ENCODE measurements at regions not wholly inside any gene's neighbourhood (a gene's known extent, or its start where the extent isn't known, plus 50 kb on each side); places are given as distances from the start of the nearest gene placed in this dataset.

DNA sequence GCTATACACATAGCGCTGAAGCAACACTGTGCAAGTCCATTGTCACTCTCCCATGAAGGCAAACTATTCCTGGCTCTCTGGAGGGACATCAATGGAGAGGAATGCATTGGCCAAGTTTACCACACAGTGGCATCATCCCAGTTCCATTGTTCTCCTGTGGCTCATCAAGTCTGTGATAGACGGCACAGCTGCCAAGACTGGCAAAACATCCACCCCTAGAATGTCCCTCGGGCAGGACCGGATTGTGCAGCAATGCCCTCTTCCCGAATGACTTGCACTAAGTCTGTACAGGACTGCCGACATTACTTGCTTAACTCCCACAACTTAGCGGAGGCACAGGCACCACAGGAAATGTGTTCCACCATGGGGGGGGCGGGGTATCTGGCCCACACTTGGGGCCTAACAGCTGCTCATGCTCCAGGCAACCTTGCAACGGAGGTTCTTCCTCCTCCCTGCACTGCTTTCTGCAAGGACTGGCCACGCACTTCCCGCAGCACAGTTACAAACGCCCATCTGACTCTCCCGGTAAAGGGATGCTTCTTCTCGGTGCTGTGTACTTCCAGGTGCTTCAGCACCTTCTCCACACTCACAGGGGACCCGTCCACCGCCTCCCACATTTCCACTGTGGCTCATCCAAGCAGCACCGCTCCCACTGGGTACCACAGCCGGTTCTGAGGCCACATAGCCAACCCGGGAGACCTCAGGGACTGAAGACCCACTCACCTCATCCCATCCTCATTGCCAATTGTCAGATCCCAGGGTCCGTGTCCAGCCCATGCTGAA lies 1309.6 kb upstream of the RAG2 start:
- H3K9me3 ChIP-seq (ENCODE audit: low read length): peaks cover 58% of the 10 kb centered on the region
- in situ Hi-C loops (cut with HindIII; ENCODE audit: extremely low pct_ligation_motif_present, low pct_unique_long_range_greater_than_20kb) (no loop called here), intact Hi-C loops (cut with micrococcal nuclease; ENCODE audit: unreplicated experiment) (no loop called here)
- ChIA-PET CTCF (ENCODE audit: low intra/inter-chr PET ratio, low total read pairs) (no interaction called here), POLR2A (no interaction called here)
- no peak for DNase-seq (ENCODE audit: low spot score)
- no peak overlapping the region for H3K9ac ChIP-seq (ENCODE audit: insufficient read depth, low read depth, low read length)
- H3K4me2 ChIP-seq (ENCODE audit: low read depth, low read length): no peak overlapping the region
- H3K36me3 ChIP-seq (replicated peaks in 1 of 2; ENCODE audit: control insufficient read depth in 1 of 2, insufficient read depth in 2 of 2, low read length in 2 of 2): no peaks in the 10 kb centered on the region
- no peaks in the 10 kb centered on the region; a peak in 1 of 5 replicates for H3K27me3 ChIP-seq (ENCODE audit: control insufficient read depth in 1 of 2, insufficient read depth in 2 of 2, low read length in 2 of 2)
- H3K4me1 ChIP-seq (ENCODE audit: insufficient read depth, low read length): no peaks in the 10 kb centered on the region
- H3K4me3 ChIP-seq (replicated peaks in 1 of 3; ENCODE audit: insufficient read depth in 1 of 3, low read depth in 2 of 3, low read length in 3 of 3): no peak overlapping the region
- TF ChIP-seq, protein P1, sequence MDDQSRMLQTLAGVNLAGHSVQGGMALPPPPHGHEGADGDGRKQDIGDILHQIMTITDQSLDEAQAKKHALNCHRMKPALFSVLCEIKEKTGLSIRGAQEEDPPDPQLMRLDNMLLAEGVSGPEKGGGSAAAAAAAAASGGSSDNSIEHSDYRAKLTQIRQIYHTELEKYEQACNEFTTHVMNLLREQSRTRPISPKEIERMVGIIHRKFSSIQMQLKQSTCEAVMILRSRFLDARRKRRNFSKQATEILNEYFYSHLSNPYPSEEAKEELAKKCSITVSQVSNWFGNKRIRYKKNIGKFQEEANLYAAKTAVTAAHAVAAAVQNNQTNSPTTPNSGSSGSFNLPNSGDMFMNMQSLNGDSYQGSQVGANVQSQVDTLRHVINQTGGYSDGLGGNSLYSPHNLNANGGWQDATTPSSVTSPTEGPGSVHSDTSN (CRISPR knock-in tag; IDR thresholded peaks at IDR 0.05; ENCODE audit: borderline replicate concordance): no peak
- TF ChIP-seq LCORL (IDR thresholded peaks at IDR 0.05) (no peak), LCORL (CRISPR knock-in tag; IDR thresholded peaks at IDR 0.05) (no peak), ZNF547 (CRISPR knock-in tag; IDR thresholded peaks at IDR 0.05) (no peak)
- TF ChIP-seq, protein P2, sequence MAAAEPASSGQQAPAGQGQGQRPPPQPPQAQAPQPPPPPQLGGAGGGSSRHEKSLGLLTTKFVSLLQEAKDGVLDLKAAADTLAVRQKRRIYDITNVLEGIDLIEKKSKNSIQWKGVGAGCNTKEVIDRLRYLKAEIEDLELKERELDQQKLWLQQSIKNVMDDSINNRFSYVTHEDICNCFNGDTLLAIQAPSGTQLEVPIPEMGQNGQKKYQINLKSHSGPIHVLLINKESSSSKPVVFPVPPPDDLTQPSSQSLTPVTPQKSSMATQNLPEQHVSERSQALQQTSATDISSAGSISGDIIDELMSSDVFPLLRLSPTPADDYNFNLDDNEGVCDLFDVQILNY (CRISPR knock-in tag; conservative IDR thresholded peaks at IDR 0.05): no peak
- no peak overlapping the region for H2AFZ ChIP-seq (ENCODE audit: low read length)
- no peaks in the 10 kb centered on the region for H4K20me1 ChIP-seq (ENCODE audit: insufficient read depth, low read length)
- no peak for ATAC-seq
- BruUV-seq (replicated peaks): no TSS peak
- WGBS (ENCODE audit: low lambda C conversion rate): 20% methylated on average over 8 of the region's 20 CpGs
- no peak overlapping the region for H3K27ac ChIP-seq (ENCODE audit: extremely low read length, insufficient read depth, low read length)
- no peak for FAIRE-seq
- H3K79me2 ChIP-seq (ENCODE audit: insufficient read depth, low read length): no peaks in the 10 kb centered on the region

All from HepG2 (cell line).